ENCODE measurements at regions not wholly inside any gene's neighbourhood (a gene's known extent, or its start where the extent isn't known, plus 50 kb on each side); places are given as distances from the start of the nearest gene placed in this dataset.

DNA sequence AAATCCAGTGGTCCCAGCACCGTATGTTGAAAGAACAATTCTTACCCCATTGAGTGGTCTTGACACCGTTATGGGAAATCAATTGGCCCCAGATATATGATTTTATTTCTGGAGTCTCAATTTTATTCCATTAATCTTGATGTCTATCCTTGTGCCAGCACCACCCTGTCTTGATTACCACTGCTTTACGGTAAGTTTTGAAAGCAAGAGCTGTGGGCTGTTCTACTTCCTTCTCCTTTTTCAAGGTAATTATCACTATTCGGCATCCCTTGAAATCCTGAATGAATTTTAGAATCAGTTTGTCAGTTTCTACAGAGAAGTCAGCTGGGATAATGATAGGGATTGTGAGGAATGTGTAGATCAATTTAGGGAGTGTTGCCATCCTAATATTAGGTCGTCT, 160.8 kb upstream of the SFSWAP start:
- no peak overlapping the region for H3K27ac ChIP-seq
- TF ChIP-seq ZFX (IDR thresholded peaks at IDR 0.05) = no peak
- TF ChIP-seq, protein P1, sequence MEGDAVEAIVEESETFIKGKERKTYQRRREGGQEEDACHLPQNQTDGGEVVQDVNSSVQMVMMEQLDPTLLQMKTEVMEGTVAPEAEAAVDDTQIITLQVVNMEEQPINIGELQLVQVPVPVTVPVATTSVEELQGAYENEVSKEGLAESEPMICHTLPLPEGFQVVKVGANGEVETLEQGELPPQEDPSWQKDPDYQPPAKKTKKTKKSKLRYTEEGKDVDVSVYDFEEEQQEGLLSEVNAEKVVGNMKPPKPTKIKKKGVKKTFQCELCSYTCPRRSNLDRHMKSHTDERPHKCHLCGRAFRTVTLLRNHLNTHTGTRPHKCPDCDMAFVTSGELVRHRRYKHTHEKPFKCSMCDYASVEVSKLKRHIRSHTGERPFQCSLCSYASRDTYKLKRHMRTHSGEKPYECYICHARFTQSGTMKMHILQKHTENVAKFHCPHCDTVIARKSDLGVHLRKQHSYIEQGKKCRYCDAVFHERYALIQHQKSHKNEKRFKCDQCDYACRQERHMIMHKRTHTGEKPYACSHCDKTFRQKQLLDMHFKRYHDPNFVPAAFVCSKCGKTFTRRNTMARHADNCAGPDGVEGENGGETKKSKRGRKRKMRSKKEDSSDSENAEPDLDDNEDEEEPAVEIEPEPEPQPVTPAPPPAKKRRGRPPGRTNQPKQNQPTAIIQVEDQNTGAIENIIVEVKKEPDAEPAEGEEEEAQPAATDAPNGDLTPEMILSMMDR (conservative IDR thresholded peaks at IDR 0.05) = no peak

GRCh38 chr12:131551675-131552491, 159.0 kb upstream of the SFSWAP start:
- no peak for TF ChIP-seq ZFX (IDR thresholded peaks at IDR 0.05)
- TF ChIP-seq, protein P1 (conservative IDR thresholded peaks at IDR 0.05) = no peak
- H3K27ac ChIP-seq = no peak overlapping the region

DNA sequence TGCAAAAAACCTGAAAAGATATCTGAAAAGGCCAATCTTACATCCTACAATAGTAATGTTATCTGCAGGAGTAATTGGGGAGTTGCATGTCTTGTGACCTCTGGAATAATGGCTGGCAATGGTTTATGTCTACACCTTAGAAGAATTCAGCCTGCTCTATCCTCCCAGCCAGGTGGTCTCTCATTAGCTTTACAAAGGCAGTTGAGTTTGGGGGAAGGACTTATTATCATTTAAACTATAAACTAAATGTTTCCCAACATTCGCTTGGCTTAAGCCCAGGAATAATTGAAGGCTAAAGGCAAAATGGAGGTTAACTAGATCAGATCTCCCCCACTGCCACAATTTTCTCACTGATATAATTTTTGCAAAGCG, 158.4 kb upstream of the SFSWAP start:
- no peak overlapping the region for H3K27ac ChIP-seq
- no peak for TF ChIP-seq ZFX (IDR thresholded peaks at IDR 0.05)
- TF ChIP-seq, protein P1 (conservative IDR thresholded peaks at IDR 0.05) = no peak

DNA sequence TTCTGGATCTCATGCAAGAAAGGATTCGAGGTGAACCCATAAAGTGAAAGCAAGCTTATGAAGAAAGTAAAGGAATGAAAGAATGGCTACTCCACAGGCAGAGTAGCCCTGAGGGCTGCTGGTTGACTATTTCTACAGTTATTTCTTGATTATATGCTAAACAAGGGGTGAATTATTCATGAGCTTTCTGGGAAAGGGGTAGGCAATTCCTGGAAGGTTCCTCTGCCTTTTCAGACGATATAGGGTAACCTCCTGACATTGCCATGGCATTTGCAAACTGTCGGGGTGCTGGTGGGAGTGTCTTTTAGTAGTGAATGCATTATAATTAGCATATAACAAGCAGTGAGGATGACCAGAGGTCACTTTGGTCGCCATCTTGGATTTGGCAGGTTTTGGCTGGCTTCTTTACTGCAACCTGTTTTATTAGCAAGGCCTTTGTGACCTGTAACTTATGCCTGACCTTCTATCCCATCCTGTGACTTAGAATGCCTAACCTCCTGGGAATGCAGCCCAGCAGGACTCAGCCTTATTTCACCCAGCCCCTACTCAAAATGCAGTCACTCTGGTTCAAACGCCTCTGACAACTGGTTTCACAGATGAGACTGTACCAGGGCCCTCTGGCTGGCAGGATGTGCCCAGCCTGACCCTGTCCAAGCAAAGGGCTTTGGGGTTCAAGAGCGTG, 157.7 kb upstream of the SFSWAP start:
- TF ChIP-seq, protein P1 (conservative IDR thresholded peaks at IDR 0.05) = no peak
- no peak for TF ChIP-seq ZFX (IDR thresholded peaks at IDR 0.05)
- H3K27ac ChIP-seq = no peak overlapping the region

DNA sequence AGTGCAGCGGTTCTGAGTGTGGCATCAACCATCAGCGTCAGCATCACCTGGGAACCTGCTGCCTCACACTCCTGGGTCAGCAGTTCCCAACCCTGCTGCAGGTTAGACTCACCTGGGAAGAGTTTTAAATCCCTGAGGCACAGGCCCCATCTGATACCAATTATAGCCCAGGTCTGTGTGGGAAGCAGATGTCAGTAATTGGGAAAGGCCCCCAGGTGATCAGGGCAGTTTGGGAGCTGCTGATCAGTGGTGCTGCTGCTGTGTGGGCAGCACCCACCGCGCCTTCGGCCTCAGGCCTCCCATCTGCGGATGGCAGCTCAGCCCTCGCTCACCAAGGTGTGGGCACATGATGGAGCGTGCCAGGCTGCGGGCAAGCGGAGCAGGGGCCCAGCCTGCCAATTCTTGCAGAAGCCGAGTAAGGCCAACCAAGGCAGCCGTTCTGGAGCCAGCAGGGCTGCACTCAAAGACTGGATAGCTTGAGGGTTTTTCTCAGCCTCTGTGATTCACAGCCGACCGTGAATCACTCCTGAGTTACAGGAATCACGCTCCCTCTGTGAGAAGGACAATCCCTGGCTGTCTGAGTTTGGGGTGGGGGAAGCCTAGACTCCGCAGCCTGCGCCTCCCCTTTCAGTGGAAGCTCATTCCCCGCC, 155.6 kb upstream of the SFSWAP start:
- TF ChIP-seq, protein P1 (conservative IDR thresholded peaks at IDR 0.05) = no peak
- no peak for TF ChIP-seq ZFX (IDR thresholded peaks at IDR 0.05)
- H3K27ac ChIP-seq = no peak overlapping the region

- no peak overlapping the region for H3K27ac ChIP-seq
- TF ChIP-seq, protein P1 (conservative IDR thresholded peaks at IDR 0.05) = no peak
- no peak for TF ChIP-seq ZFX (IDR thresholded peaks at IDR 0.05)
Observed at GRCh38 chr12:131555866-131556265, 155.0 kb upstream of the SFSWAP start.
